GM23338 (cell line): ENCODE measurements at regions not wholly inside any gene's neighbourhood (a gene's known extent, or its start where the extent isn't known, plus 50 kb on each side); places are given as distances from the start of the nearest gene placed in this dataset.

Source experiments
- ATAC-seq: fragments of 200-7000 bp; cut with Tn5 transposase; 3 replicates; pipeline ENCODE4 v1.9.1; 2020
- DNase-seq: peaks from one replicate; pipeline ENCODE4 v3.0.0-alpha.2; 2015; ENCODE audit warnings: low spot score
- H2AFZ ChIP-seq: fragments of 200-600 bp; sonication (generic); 2 replicates; pipeline ENCODE4 v1.8.0; 2016; ENCODE audit warnings: antibody characterized with exemption, mild to moderate bottlenecking, moderate library complexity
- H3F3A ChIP-seq: fragments of 200-600 bp; sonication (generic); replicated peaks from 2 replicates; pipeline ENCODE4 v1.8.0; 2017; ENCODE audit warnings: antibody characterized with exemption, mixed run types, low read depth
- H3K27ac ChIP-seq: fragments of 200-600 bp; sonication (generic); 2 replicates; pipeline ENCODE4 v1.6.1; 2016; ENCODE audit warnings: low read depth
- H3K27me3 ChIP-seq: fragments of 200-600 bp; sonication (generic); 2 replicates; pipeline ENCODE4 v1.8.0; 2016; ENCODE audit warnings: mild to moderate bottlenecking, mixed run types, moderate library complexity; ENCODE audit not compliant: insufficient read depth
- H3K36me3 ChIP-seq: fragments of 200-600 bp; sonication (generic); 2 replicates; pipeline ENCODE4 v1.8.0; 2016; ENCODE audit warnings: mild to moderate bottlenecking; ENCODE audit not compliant: insufficient read depth
- H3K4me1 ChIP-seq: fragments of 200-600 bp; sonication (generic); 2 replicates; pipeline ENCODE4 v1.8.0; 2016; ENCODE audit warnings: mild to moderate bottlenecking, moderate library complexity; ENCODE audit not compliant: insufficient read depth
- H3K4me2 ChIP-seq: fragments of 200-600 bp; sonication (generic); 2 replicates; pipeline ENCODE4 v1.7.1; 2017; ENCODE audit warnings: mixed run types
- H3K4me3 ChIP-seq: fragments of 200-600 bp; sonication (generic); 2 replicates; pipeline ENCODE4 v1.6.1; 2016; ENCODE audit warnings: mixed run types
- H3K79me2 ChIP-seq: fragments of 200-600 bp; sonication (generic); replicated peaks from 2 replicates; pipeline ENCODE4 v1.8.0; 2017; ENCODE audit warnings: mild to moderate bottlenecking; ENCODE audit not compliant: insufficient read depth
- H3K9me2 ChIP-seq: fragments of 200-600 bp; sonication (generic); 2 replicates; pipeline ENCODE4 v1.8.0; 2017; ENCODE audit not compliant: insufficient read depth
- H4K20me1 ChIP-seq: fragments of 200-600 bp; sonication (generic); replicated peaks from 2 replicates; pipeline ENCODE4 v1.8.0; 2017; ENCODE audit warnings: mild to moderate bottlenecking; ENCODE audit not compliant: insufficient read depth
- H3K27ac Mint-ChIP-seq: 2 replicates; pipeline ENCODE4 v1.8.0; 2020; ENCODE audit warnings: inconsistent platforms, mild to moderate bottlenecking, moderate library complexity, mixed read lengths
- H3K27me3 Mint-ChIP-seq: 3 replicates; pipeline ENCODE4 v1.8.0; 2022; ENCODE audit warnings: low read depth, mild to moderate bottlenecking, moderate library complexity, mixed read lengths, inconsistent platforms; ENCODE audit not compliant: insufficient read depth, poor library complexity
- H3K36me3 Mint-ChIP-seq: 3 replicates; pipeline ENCODE4 v1.8.0; 2021; ENCODE audit warnings: low read depth, mild to moderate bottlenecking, inconsistent platforms, moderate library complexity, mixed read lengths
- H3K4me1 Mint-ChIP-seq: 3 replicates; pipeline ENCODE4 v1.8.0; 2020; ENCODE audit warnings: mild to moderate bottlenecking, inconsistent platforms, mixed read lengths
- H3K4me3 Mint-ChIP-seq: 3 replicates; pipeline ENCODE4 v1.8.0; 2021; ENCODE audit warnings: moderate library complexity, mild to moderate bottlenecking, inconsistent platforms, mixed read lengths
- H3K9me3 Mint-ChIP-seq: 3 replicates; pipeline ENCODE4 v1.8.0; 2020; ENCODE audit warnings: moderate library complexity, mild to moderate bottlenecking, inconsistent platforms, mixed read lengths
- CREB1 ChIP-seq: fragments of 250-450 bp; sonication (Bioruptor Pico); IDR thresholded peaks from 2 replicates; pipeline ENCODE4 v1.5.0; 2020; ENCODE audit warnings: low read depth, mild to moderate bottlenecking, moderate library complexity
- CTCF ChIP-seq, 2 experiments: fragments of 200-600 bp in 1 of 2; sonication (generic) in 1 of 2; conservative IDR thresholded peaks; 2 replicates each; pipeline versions ENCODE4 v1.5.1 to v1.6.1; 2016 to 2017; ENCODE audit warnings: antibody characterized with exemption in 2 of 2, low read depth in 2 of 2, mild to moderate bottlenecking in 2 of 2, moderate library complexity in 1 of 2
- ETS1 ChIP-seq: IDR thresholded peaks from 2 replicates; pipeline ENCODE4 v1.6.1; 2016; ENCODE audit warnings: antibody characterized with exemption
- EZH2 ChIP-seq: fragments of 200-600 bp; sonication (generic); IDR thresholded peaks from one replicate; pipeline ENCODE4 v1.8.0; 2017; ENCODE audit warnings: antibody characterized with exemption, mild to moderate bottlenecking, low read depth; ENCODE audit not compliant: unreplicated experiment
- EZH2phosphoT487 ChIP-seq: fragments of 200-600 bp; sonication (generic); IDR thresholded peaks from one replicate; pipeline ENCODE4 v1.8.1; 2018; ENCODE audit warnings: antibody characterized with exemption; ENCODE audit not compliant: unreplicated experiment
- JUNB ChIP-seq: IDR thresholded peaks from one replicate; pipeline ENCODE4 v1.6.1; 2016; ENCODE audit warnings: antibody characterized with exemption; ENCODE audit not compliant: unreplicated experiment
- NANOG ChIP-seq: IDR thresholded peaks from 2 replicates; pipeline ENCODE4 v1.6.1; 2016; ENCODE audit warnings: antibody characterized with exemption, borderline replicate concordance
- POLR2AphosphoS5 ChIP-seq: IDR thresholded peaks from 2 replicates; pipeline ENCODE4 v1.6.1; 2016; ENCODE audit warnings: antibody characterized with exemption, low read depth
- REST ChIP-seq: IDR thresholded peaks from one replicate; pipeline ENCODE4 v1.6.1; 2018; ENCODE audit warnings: antibody characterized with exemption; ENCODE audit not compliant: unreplicated experiment
- STAT1 ChIP-seq: IDR thresholded peaks from one replicate; pipeline ENCODE4 v1.6.1; 2016; ENCODE audit warnings: antibody characterized with exemption; ENCODE audit not compliant: unreplicated experiment
- ZNF114 ChIP-seq: fragments of 250-450 bp; sonication (Bioruptor Pico); IDR thresholded peaks from 2 replicates; pipeline ENCODE4 v1.5.0; 2020; ENCODE audit warnings: mild to moderate bottlenecking, moderate library complexity
- ZNF331 ChIP-seq: fragments of 250-450 bp; sonication (Bioruptor Pico); IDR thresholded peaks from 2 replicates; pipeline ENCODE4 v1.5.0; 2020; ENCODE audit warnings: low read depth, mild to moderate bottlenecking, moderate library complexity
- ZNF462 ChIP-seq: fragments of 250-450 bp; sonication (Bioruptor Pico); IDR thresholded peaks from 2 replicates; pipeline ENCODE4 v1.5.0; 2020; ENCODE audit warnings: mild to moderate bottlenecking, moderate library complexity

GRCh38 chr4:161329852-161330251 lies 833.9 kb downstream of the FSTL5 start:
- Histone ChIP-seq H3K4me3 (no peak overlapping the region), H4K20me1 (no peaks in the 10 kb centered on the region), H3K27me3 (no peaks in the 10 kb centered on the region), H3K4me1 (no peaks in the 10 kb centered on the region), H3K79me2 (no peaks in the 10 kb centered on the region), H3K27ac (no peak overlapping the region), H3F3A (no peaks in the 10 kb centered on the region), H2AFZ (no peak overlapping the region), H3K4me2 (no peak overlapping the region), H3K36me3 (no peaks in the 10 kb centered on the region), H3K9me2 (no peaks in the 10 kb centered on the region)
- Mint-ChIP-seq H3K4me3 (no peak overlapping the region), H3K4me1 (no peaks in the 10 kb centered on the region), H3K9me3 (no peaks in the 10 kb centered on the region), H3K27me3 (no peaks in the 10 kb centered on the region), H3K27ac (no peak overlapping the region; the same call in 1 of the 2 replicates), H3K36me3 (no peaks in the 10 kb centered on the region)
- TF ChIP-seq JUNB (no peak), EZH2 (no peak), REST (no peak), CTCF (conservative IDR thresholded peaks at IDR 0.05; ENCODE audit: low read depth in 2 of 2) (no peak), ZNF462 (CRISPR knock-in tag) (no peak), ZNF114 (CRISPR knock-in tag) (no peak), STAT1 (no peak), ZNF331 (no peak), POLR2AphosphoS5 (no peak), ETS1 (no peak), EZH2phosphoT487 (no peak), CREB1 (CRISPR knock-in tag) (no peak), NANOG (no peak)
- ATAC-seq = no peak
- no peak for DNase-seq
